ENCODE measurements at regions not wholly inside any gene's neighbourhood (a gene's known extent, or its start where the extent isn't known, plus 50 kb on each side); places are given as distances from the start of the nearest gene placed in this dataset.

DNA sequence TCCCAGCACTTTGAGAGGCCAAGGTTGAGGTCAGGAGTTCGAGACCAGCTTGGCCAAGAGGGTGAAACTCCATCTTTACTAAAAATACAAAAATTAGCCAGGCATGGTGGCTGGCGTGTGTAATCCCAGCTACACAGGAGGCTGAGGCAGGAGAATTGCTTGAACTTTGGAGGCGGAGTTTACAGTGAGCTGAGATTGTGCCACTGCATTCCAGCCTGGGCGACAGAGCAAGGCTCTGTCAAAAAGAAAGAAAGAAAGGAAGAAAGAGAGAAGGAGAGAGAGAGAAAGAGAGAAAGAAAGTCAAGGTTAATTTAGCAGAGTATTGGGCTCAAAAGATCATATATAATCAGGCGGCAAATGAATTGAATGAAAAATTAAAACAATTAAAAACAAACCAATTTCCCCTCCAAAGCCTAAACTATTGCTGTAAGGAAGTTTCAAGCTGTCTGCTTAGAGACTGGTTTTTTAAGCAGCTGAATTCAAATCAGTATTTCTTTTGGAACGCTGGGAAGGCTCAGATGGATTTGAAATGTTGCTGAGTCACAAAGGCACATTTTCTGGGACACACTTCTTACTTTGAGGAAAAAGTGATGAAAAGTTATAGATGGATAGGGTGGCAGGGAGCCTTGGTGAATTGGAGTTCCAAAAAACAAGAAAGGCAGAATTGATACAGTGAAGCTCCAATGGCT, 81.3 kb upstream of the BHLHE40 start:
- H3K27ac ChIP-seq = peak overlapping the region in 3 of 4 donors; percentile 20 to 63 (median 31)
- TF ChIP-seq, protein P1, sequence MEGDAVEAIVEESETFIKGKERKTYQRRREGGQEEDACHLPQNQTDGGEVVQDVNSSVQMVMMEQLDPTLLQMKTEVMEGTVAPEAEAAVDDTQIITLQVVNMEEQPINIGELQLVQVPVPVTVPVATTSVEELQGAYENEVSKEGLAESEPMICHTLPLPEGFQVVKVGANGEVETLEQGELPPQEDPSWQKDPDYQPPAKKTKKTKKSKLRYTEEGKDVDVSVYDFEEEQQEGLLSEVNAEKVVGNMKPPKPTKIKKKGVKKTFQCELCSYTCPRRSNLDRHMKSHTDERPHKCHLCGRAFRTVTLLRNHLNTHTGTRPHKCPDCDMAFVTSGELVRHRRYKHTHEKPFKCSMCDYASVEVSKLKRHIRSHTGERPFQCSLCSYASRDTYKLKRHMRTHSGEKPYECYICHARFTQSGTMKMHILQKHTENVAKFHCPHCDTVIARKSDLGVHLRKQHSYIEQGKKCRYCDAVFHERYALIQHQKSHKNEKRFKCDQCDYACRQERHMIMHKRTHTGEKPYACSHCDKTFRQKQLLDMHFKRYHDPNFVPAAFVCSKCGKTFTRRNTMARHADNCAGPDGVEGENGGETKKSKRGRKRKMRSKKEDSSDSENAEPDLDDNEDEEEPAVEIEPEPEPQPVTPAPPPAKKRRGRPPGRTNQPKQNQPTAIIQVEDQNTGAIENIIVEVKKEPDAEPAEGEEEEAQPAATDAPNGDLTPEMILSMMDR (IDR thresholded peaks at IDR 0.05) = no peak
- TF ChIP-seq POLR2A (IDR thresholded peaks at IDR 0.05) = no peak
- no peak for ATAC-seq
- peaks cover 46% of the 10 kb centered on the region for H3K4me1 ChIP-seq
- no peaks in the 10 kb centered on the region for H3K9me3 ChIP-seq
- no peak overlapping the region for H3K4me3 ChIP-seq
- intact Hi-C loops (cut with DNase I) = no loop called here
- 78 to 83% methylated on average over 6 of the region's 6 CpGs for WGBS, 2 donors
- no peaks in the 10 kb centered on the region for H3K36me3 ChIP-seq (replicated peaks in 1 of 2; ENCODE audit: insufficient read depth in 1 of 2, low read depth in 2 of 2)
- no peak for DNase-seq
- no peaks in the 10 kb centered on the region for H3K27me3 ChIP-seq

GRCh38 chr3:4898454-4899313, 80.6 kb upstream of the BHLHE40 start:
- no peak for DNase-seq
- intact Hi-C loops (cut with DNase I) = no loop called here
- H3K36me3 ChIP-seq (replicated peaks in 1 of 2; ENCODE audit: insufficient read depth in 1 of 2, low read depth in 2 of 2) = no peaks in the 10 kb centered on the region
- no peak overlapping the region for H3K4me3 ChIP-seq
- TF ChIP-seq, protein P1 (IDR thresholded peaks at IDR 0.05) = no peak
- no peak for TF ChIP-seq POLR2A (IDR thresholded peaks at IDR 0.05)
- H3K27ac ChIP-seq = peak overlapping the region; percentile 63 to 81 (median 70)
- peaks cover 49% of the 10 kb centered on the region for H3K4me1 ChIP-seq
- H3K27me3 ChIP-seq = no peaks in the 10 kb centered on the region
- no peaks in the 10 kb centered on the region for H3K9me3 ChIP-seq
- no peak for ATAC-seq
- 70 to 79% methylated on average over 6 of the region's 6 CpGs for WGBS, 2 donors

GRCh38 chr3:4899710-4900109, 79.5 kb upstream of the BHLHE40 start:
- no peaks in the 10 kb centered on the region for H3K9me3 ChIP-seq
- no peaks in the 10 kb centered on the region for H3K36me3 ChIP-seq (replicated peaks in 1 of 2; ENCODE audit: insufficient read depth in 1 of 2, low read depth in 2 of 2)
- H3K4me1 ChIP-seq = peaks cover 54% of the 10 kb centered on the region
- peak overlapping the region; percentile 53 to 81 (median 70) for H3K27ac ChIP-seq
- 18 to 30% methylated on average over 6 of the region's 6 CpGs for WGBS, 2 donors
- H3K4me3 ChIP-seq = no peak overlapping the region
- peak; percentile 80 to 89 (median 87) for DNase-seq
- peak; percentile 95 for ATAC-seq
- H3K27me3 ChIP-seq = no peaks in the 10 kb centered on the region
- intact Hi-C loops (cut with DNase I) = no loop called here
- TF ChIP-seq POLR2A (IDR thresholded peaks at IDR 0.05) = peak in 1 of 3 donors; percentile 17
- TF ChIP-seq, protein P1 (IDR thresholded peaks at IDR 0.05) = no peak

- 96 to 97% methylated on average over 4 of the region's 4 CpGs for WGBS, 2 donors
- Histone ChIP-seq H3K9me3 (no peaks in the 10 kb centered on the region), H3K4me3 (no peak overlapping the region), H3K27me3 (no peaks in the 10 kb centered on the region), H3K27ac (peak overlapping the region; percentile 53 to 81 (median 70)), H3K4me1 (peaks cover 60% of the 10 kb centered on the region), H3K36me3 (replicated peaks in 1 of 2; ENCODE audit: insufficient read depth in 1 of 2, low read depth in 2 of 2) (no peaks in the 10 kb centered on the region)
- intact Hi-C loops (cut with DNase I) = no loop called here
- DNase-seq = no peak
- no peak for TF ChIP-seq POLR2A (IDR thresholded peaks at IDR 0.05)
- TF ChIP-seq, protein P1 (IDR thresholded peaks at IDR 0.05) = no peak
- ATAC-seq = no peak
Observed at GRCh38 chr3:4900298-4900697, 78.9 kb upstream of the BHLHE40 start.
